ENCODE measurements at regions not wholly inside any gene's neighbourhood (a gene's known extent, or its start where the extent isn't known, plus 50 kb on each side); places are given as distances from the start of the nearest gene placed in this dataset.

DNA sequence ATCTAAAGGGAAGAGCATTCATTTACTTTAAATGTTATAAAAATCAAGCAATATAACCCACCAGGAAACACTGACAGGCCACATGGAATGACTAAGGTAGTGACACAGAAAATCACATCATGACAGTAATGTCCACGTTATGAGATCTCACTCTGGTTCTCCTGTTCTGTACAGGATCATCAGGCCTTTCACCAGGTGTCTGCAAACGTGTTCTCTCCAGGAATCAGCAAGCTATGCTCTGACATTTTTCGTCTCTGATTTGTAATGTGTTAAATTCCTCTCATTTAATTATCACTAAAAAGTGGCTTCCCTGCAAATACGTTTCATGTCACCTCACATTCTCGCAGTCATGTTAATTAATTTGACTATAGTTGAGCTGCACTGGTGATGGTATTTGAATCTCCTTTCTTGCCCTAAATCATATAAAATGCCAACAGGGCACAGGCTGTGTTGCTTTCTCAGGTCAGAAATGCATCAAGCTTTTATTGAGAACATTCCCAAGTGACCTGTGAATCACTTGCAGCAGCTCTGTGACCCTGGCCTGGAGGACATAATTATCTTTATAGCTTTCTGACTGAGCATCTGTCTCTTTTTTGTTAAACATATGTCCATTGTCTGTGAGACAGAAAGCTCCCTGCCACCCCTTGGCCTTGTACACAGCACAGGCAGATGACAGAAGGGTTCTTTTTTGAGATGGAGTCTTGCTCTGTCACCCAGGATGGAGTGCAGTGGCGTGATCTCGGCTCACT lies 196.2 kb downstream of the DIRAS2 start:
- no peak for DNase-seq
- in situ Hi-C loops (cut with HindIII; ENCODE audit: low pct_ligation_motif_present, low pct_unique_long_range_greater_than_20kb, low sequenced_read_pairs), result no loop called here

DNA sequence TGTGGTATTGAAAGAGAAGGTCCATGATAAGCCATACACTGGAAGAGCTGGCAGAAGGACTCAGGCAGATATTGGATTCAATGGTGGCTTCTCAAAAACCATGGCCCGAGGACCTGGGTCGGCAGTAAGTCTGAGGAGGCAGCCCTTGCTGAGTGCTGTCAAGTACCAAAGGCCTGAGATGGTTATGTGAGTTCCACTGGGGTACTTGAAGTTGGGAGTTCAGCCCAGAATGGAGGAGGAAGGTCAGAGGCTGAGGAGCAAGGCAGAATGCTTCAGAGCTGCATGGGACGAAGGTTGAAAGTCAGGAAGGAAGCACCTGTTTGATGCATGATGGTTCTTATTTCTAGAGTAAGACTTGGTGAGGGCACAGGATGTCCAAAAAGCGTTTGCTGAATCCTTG lies 194.9 kb downstream of the DIRAS2 start:
- in situ Hi-C loops (cut with HindIII; ENCODE audit: low pct_ligation_motif_present, low pct_unique_long_range_greater_than_20kb, low sequenced_read_pairs), result no loop called here
- DNase-seq, result no peak

DNA sequence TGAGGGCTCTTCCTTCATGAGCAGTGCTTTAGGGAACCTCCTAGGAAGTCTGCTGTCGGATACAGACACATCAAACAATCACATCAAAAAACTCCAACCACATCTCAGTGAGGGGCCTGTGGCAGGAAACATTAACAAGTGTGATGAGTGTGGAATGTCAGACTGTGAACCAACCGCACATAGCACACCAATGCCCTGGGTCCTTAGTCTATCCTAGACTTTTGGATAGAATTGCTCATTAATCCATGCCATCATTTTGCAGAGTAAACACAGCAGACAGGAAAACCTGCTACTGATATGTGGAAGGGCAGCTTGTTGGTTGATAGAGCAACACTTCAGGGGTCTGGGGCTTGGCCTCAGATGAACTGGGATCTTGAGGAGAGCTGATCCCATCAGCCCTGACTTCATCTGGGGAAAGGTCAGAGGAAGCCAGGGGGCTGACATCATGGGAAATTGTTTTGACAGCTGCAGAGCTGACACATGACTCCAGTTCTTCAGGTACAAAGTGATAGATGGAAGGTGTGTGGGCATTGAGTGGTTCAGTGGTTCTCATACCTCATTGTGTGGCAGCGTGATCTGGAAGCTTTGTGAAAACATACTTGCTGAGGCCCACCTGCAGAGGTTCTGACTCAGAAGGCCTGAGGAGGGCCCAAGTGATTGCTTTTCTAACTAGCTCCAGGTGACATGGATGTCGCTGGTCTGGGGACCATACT lies 193.3 kb downstream of the DIRAS2 start:
- no peak for DNase-seq
- in situ Hi-C loops (cut with HindIII; ENCODE audit: low pct_ligation_motif_present, low pct_unique_long_range_greater_than_20kb, low sequenced_read_pairs), result no loop called here

DNA sequence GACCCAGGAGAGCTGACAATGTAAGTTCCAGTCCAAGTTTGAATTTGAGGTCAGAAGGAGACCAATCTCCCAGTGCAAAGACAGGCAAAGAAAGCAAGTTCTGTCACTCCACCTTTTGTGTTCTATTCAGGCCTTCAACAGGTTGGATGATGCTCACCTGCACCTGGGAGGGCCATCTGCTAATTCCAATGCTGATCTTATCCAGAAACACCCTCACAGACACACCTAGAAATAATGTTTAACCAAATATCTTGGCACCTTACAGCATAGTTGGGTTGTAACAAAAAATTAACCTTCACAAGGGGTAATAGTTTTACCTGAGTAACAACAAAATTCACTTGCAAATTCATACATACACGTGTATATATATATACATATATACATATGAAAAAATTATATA lies 190.8 kb downstream of the DIRAS2 start:
- DNase-seq, result no peak
- in situ Hi-C loops (cut with HindIII; ENCODE audit: low pct_ligation_motif_present, low pct_unique_long_range_greater_than_20kb, low sequenced_read_pairs), result no loop called here

DNA sequence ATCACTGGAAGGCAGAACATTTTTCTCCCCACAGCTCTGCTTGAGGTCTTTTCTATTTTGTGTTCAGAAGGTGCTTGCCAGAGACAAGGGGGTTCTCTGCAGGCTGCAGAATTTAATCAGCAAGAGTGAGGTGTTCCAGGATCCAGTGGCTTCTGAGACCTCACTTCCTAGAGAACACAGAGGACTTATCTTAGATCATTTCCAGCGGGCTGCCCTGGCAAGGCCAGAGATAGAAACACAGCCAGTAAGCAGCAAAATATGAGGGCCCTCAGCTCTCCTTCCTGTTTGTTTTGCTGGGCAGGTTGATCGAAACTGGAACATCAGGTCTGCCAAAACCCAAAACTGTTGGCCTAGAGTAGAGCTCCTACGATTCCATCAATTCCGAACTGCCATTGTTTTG lies 187.3 kb downstream of the DIRAS2 start:
- no peak for DNase-seq
- in situ Hi-C loops (cut with HindIII; ENCODE audit: low pct_ligation_motif_present, low pct_unique_long_range_greater_than_20kb, low sequenced_read_pairs), result no loop called here

DNA sequence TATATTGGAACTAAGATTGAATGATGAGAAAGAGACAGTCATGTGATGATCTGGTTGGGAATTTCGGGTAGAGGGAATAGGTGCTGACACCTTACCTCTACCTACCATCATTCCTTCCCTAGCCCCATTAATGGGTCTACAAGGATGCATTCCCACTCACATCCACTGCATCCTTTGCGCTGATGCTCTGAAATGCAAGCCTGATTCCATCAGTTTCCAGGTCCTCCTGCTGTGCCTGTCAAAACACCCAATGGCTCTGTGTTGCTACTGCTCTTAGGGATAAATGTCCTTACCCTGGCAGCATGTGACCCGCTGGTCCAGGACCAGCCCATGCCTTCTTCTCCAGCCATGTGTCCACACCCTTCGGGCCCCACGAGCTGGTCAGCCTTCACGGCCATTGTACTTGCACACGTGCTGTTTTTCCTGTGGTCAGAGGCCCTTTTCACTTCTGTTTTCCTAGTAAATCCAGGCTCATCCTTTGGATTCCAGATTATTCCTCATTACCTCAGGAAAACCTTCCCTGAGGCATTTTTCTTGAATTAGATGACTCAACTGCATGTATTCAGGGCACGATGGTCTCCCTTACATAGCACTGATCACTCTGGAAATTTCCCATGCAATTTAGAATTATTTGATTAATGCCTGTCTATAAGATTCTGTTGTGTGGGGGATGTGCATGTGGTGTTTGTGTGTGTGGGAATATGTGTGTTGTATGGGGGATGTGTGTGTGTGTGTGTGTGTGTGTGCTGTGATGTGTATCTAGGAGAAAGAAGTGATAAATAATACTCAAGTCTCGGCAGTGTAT lies 185.0 kb downstream of the DIRAS2 start:
- DNase-seq, result no peak
- in situ Hi-C loops (cut with HindIII; ENCODE audit: low pct_ligation_motif_present, low pct_unique_long_range_greater_than_20kb, low sequenced_read_pairs), result no loop called here

DNA sequence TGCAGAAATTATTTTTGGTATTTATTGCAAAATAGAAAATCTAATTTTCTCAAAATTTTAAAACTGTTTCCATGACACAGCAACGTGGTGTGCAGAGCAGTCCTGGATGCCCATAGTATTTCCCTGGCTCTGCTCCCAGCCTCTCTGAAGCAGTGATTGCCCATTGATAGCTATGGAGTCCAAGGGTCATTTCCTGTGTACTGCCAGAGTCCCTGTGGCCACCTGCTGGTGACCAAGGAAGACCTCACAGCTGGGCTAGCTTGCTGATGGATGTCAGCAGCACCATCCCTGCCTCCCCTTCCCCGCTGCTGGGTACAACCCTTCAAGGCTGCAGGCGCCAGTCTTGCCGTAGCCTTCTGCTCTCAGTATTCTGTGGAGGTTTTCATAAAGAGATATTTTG lies 184.1 kb downstream of the DIRAS2 start:
- peak; percentile 70 for DNase-seq
- in situ Hi-C loops (cut with HindIII; ENCODE audit: low pct_ligation_motif_present, low pct_unique_long_range_greater_than_20kb, low sequenced_read_pairs), result no loop called here

DNA sequence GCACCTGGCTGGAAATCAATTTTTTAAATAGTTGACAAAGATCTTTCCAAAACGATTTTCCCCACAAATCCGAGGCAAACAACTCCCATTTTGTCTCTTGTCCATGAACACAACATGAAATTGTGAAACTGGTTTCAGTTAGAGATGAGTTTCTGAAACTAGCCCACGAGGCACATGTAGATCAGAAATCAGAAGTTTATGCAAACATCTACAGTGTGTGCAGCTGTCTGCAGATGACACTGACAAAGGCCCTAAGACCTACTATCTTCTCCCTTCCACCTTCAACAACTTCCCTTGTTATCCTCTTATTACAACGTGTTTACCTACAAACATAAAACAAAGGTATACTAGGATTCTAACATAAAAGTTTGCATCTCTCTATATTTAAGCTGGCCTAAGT lies 183.3 kb downstream of the DIRAS2 start:
- no peak for DNase-seq
- in situ Hi-C loops (cut with HindIII; ENCODE audit: low pct_ligation_motif_present, low pct_unique_long_range_greater_than_20kb, low sequenced_read_pairs), result no loop called here

DNA sequence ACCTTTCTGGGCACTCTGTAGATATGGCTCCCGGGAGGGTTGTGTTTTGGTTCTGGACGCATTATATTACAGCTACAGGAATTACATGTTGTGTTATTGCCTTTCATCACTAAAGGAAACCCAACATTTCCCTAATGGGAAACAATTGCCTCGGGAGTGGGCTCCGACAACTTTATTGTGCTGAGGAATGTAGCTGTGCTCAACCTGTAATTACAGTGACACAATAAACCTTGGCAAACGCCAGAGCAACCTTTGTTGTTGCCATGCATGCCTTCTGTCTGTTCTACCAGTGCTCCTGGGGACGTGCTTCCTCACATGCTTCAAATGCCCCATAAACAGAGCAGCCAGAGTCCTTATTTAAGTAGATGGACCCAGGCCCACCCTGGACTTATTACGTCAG lies 182.4 kb downstream of the DIRAS2 start:
- no peak for DNase-seq
- in situ Hi-C loops (cut with HindIII; ENCODE audit: low pct_ligation_motif_present, low pct_unique_long_range_greater_than_20kb, low sequenced_read_pairs), result no loop called here

DNA sequence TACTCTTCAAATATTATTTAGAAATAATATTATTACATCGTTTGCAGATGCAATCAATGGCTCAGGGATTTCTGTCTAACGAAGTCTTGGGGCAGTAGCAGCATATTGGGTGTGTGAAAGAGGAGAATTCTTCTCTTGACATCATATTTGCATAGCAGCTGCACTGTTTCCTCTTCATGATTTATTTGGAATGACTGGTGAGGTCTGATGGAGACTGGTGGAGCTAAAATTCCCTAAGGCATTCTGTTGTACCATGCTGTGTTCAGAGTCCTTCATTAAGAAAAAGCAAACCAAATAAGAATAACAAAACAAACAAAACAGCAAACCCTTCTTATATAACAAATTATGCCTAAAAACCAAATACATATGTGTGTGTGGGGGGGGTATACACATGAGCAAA lies 177.6 kb downstream of the DIRAS2 start:
- DNase-seq, result no peak
- in situ Hi-C loops (cut with HindIII; ENCODE audit: low pct_ligation_motif_present, low pct_unique_long_range_greater_than_20kb, low sequenced_read_pairs), result no loop called here

DNA sequence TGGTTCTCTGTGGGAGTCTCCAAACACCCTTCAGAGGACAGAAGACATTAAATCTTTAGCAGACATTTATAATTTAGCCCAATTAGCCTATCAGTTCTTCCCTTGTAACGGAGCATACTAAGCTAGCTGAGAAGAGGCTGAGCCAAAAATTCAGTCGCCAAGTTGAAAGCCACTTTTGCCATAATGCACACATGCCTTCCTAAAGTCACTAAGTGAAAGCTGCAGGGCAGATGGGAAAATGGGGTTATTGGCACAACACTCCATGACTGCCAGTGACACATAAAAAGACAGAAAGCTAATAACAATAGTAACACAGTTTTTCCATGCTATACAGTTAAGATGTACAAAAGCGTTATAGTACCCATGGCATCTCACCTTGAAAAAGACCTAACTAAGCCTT lies 176.2 kb downstream of the DIRAS2 start:
- in situ Hi-C loops (cut with HindIII; ENCODE audit: low pct_ligation_motif_present, low pct_unique_long_range_greater_than_20kb, low sequenced_read_pairs), result no loop called here
- no peak for DNase-seq

DNA sequence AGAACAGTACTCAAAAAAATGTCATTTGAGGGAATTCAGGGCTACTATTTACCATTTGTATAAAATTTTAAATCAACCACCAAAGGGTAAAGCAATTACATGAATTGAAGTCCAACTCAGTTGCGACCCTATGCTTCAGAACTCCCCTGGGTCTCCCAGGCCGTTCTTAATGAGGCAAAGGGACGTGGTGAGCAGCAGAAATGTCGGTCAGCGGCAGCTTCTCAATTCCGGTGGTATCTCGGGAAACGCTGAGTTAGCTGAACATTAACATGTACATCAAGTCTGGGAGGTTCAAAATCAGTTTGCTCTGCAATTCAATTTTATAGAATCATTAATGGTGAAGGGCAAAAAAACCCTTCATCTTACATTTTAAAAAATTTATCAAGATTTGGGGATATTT lies 173.2 kb downstream of the DIRAS2 start:
- in situ Hi-C loops (cut with HindIII; ENCODE audit: low pct_ligation_motif_present, low pct_unique_long_range_greater_than_20kb, low sequenced_read_pairs), result no loop called here
- no peak for DNase-seq

DNA sequence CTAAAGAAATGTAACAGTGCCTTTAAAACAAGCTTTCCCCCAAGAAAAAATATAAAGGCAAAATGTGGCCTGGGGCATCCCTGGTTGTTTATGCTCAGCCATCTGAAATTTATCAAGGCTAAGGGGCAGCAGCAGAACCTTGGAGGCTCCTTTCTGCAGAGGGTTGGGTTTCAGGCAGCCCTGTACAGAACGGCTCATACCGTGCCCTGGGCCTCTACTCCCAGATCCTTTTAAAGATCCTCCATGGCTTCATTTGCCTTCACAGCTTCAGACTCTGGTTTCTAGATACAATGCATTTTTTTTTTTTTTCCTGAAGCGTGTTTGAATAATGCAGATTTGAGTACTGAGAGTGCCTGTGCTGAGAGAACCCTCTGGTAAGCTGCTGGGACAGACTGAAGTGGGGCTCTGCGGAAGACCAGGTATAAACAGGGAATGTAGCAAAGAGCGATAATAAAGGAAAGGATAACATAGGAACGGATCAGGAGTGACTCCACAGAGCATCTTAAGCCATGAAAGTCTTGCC lies 172.7 kb downstream of the DIRAS2 start:
- DNase-seq, result no peak
- in situ Hi-C loops (cut with HindIII; ENCODE audit: low pct_ligation_motif_present, low pct_unique_long_range_greater_than_20kb, low sequenced_read_pairs), result no loop called here

DNA sequence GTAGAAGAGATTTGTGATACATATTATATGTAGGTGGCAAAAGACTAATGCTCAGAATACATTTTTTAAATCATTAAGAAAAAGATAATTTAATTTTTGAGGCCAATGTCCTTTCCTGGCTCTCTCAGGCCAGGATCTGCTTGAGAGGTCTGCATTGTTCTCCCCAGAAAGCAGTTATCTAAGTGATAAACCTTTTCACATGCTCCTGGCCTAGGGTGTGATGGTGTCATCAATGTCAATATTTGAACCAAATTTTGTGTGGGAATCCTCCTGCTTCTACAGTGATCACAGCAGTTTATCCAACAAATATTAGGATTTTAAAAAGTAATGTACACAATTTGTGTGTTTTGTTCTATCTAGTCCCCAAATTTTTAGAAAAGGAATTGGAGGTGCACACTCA lies 166.6 kb downstream of the DIRAS2 start:
- no peak for DNase-seq
- in situ Hi-C loops (cut with HindIII; ENCODE audit: low pct_ligation_motif_present, low pct_unique_long_range_greater_than_20kb, low sequenced_read_pairs), result no loop called here

DNA sequence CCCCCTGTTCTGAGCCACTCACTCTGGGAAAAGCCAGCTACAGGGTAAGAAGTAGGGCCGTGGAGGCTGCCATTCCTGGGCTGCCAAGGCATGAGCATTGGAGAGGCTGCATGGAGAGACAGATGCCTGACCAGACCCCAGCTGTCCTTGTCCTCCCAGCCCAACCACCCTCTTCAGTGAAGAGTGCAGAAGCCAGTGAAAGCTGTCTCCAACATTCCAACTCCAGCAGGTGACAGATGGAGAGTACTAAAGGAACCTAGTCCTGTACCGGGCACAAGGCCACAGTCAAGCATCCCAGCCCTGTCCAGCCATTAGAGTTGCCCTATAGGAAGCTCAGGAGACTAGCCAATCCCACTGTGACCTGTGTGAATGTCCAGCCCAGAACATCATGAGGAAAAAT lies 165.1 kb downstream of the DIRAS2 start:
- DNase-seq, result no peak
- in situ Hi-C loops (cut with HindIII; ENCODE audit: low pct_ligation_motif_present, low pct_unique_long_range_greater_than_20kb, low sequenced_read_pairs), result no loop called here

DNA sequence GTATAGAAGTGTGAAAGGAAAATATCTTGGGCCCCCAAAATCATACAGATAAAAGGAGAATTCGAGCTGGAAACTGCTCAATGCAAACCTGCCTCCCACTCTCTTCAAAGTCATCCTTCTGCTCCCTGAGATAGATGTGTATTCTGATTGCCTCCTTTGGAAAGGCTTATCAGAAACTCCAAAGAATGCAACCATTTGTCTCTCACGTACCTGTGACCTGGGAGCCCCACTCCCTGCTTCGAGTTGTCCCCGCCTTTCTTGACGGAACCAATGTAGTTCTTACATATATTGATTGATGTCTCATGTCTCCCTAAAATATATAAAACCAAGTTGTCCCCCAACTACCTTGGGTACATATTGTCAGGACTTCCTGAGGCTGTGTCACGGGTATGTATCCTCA lies 163.8 kb downstream of the DIRAS2 start:
- in situ Hi-C loops (cut with HindIII; ENCODE audit: low pct_ligation_motif_present, low pct_unique_long_range_greater_than_20kb, low sequenced_read_pairs), result no loop called here
- DNase-seq, result no peak

DNA sequence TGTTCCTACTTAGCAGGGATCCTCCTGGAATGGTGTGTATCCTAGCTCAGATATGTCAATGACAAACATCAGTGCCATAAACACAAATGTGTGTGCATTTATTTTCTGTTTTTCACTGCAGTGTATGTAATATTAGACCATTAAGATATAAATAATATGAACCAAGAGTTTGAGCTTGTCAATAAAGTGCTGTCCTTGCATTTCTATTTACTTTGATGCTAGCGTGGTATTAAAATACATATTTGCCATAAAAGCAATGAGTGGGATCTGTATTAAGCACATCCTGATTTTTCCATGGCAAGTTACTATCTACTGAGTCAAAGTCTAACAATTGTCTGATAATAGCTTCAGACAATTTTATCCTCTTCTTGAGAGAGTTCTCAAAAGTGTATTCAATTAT lies 157.6 kb downstream of the DIRAS2 start:
- in situ Hi-C loops (cut with HindIII; ENCODE audit: low pct_ligation_motif_present, low pct_unique_long_range_greater_than_20kb, low sequenced_read_pairs), result no loop called here
- DNase-seq, result no peak

DNA sequence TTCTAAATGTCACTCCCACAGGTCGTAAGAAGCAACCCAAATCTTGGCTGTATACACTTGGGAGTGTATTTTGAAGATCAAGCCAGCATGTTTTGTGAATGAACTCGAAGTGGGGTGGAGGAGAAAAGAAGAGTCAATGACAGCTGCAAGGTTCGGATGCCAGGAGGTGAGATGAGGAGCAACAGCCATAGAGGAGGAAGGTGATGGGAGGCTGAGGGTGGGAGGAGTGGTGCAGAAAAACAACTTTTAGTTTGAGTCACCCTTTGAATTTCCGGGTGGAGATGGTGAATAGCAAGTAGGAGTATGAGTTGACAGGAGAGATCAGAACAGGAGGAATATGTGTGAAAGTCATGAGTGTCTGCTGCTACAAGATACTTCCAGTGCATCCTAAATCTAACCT lies 153.6 kb downstream of the DIRAS2 start:
- DNase-seq, result no peak
- in situ Hi-C loops (cut with HindIII; ENCODE audit: low pct_ligation_motif_present, low pct_unique_long_range_greater_than_20kb, low sequenced_read_pairs), result no loop called here

DNA sequence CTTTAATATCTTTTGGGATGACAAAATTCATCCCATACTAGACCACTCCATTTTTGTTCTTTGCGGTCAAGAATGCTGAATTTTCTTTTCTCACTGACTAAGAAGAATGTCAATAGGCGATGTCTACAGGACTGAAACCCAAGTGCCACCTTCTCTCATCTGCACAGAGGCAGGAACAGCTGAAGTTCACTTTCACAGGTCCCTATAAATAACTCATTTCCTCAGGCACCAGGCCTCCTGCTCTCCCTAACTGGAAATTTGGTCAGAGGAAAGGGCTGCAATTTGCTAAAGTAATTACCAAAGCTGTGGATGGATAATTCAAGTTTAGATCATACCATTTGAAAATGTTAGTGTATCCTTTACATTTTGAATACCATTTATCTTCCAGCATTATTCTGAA lies 142.9 kb downstream of the DIRAS2 start:
- no peak for DNase-seq
- in situ Hi-C loops (cut with HindIII; ENCODE audit: low pct_ligation_motif_present, low pct_unique_long_range_greater_than_20kb, low sequenced_read_pairs), result no loop called here

Measured in ACHN (cell line).